Tibial nerve (tissue), 4 donors: ENCODE measurements at regions not wholly inside any gene's neighbourhood (a gene's known extent, or its start where the extent isn't known, plus 50 kb on each side); places are given as distances from the start of the nearest gene placed in this dataset.

Experiments
- CTCF ChIP-seq, 5 experiments: fragments of 200-600 bp in 3 of 5; fragments of 450-650 bp in 2 of 5; sonication (generic) in 3 of 5; IDR thresholded peaks; one replicate each; pipeline ENCODE4 v1.5.1; 2016 to 2019; ENCODE audit warnings: antibody characterized with exemption in 5 of 5, mild to moderate bottlenecking in 3 of 5, moderate library complexity in 2 of 5
- EP300 ChIP-seq, 2 donors: sonication (generic); formaldehyde crosslinking; IDR thresholded peaks; one replicate each; pipeline ENCODE4 v1.6.1; 2017; ENCODE audit warnings: antibody characterized with exemption in 2 of 2, mild to moderate bottlenecking in 1 of 2
- POLR2A ChIP-seq, 2 donors: fragments of 450-650 bp; IDR thresholded peaks; one replicate each; pipeline ENCODE4 v1.6.1; 2017; ENCODE audit warnings: antibody characterized with exemption in 2 of 2, mild to moderate bottlenecking in 2 of 2, moderate library complexity in 2 of 2

GRCh38 chr4:1516261-1516660 lies 110.0 kb upstream of the NKX1-1 start:
- TF ChIP-seq EP300 (IDR thresholded peaks at IDR 0.05): no peak
- no peak for TF ChIP-seq POLR2A (IDR thresholded peaks at IDR 0.05)
- no peak for TF ChIP-seq CTCF (IDR thresholded peaks at IDR 0.05)
